AG10803 (cell line): ENCODE measurements at regions not wholly inside any gene's neighbourhood (a gene's known extent, or its start where the extent isn't known, plus 50 kb on each side); places are given as distances from the start of the nearest gene placed in this dataset.
"Not testable (repeated sequence)": the region's sequence is repeated elsewhere in the genome, so short reads cannot be mapped to it uniquely, and the experiment has no call there.

Experiments
- DNase-seq: peaks from one replicate; pipeline ENCODE4 v3.0.0; 2010; ENCODE audit warnings: low read depth
- H3K4me3 ChIP-seq: 2 replicates; pipeline ENCODE4 v1.5.1; 2011; ENCODE audit warnings: mild to moderate bottlenecking, low read length, control low read depth
- CTCF ChIP-seq: conservative IDR thresholded peaks from 2 replicates; pipeline ENCODE4 v1.5.1; 2011; ENCODE audit warnings: mild to moderate bottlenecking, low read length, control low read depth, inconsistent platforms

DNA sequence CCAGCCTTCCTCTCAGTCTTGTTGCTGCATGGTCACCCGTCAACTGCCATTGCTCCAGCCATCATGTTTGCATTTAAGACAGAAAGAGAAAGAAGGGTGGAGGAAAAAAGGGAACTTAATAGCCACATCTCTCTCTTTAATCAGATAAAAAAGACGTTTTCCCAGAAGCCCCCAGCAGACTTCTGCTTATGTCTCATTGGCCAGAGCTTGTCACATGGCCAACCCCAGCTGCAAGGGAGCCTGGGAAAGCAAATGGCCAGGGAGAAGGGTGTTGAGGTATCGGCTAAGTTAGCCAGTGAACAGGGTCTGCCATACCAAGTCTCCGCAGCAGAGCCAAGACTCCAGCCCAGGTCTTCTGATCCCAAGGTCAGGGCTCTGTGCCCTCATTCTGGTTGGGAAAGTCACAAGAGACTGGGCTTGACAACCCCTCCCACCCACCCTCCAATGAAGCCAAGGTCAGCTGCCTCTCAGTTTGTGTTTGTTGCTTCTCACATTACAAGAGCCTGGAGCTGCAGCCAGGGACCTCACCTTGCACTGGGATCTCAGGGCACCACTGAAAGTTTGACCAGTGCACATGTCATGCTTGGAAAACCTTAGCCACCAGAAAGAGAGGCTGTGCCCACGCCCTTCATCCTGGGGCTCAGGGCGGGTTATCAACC, 80.3 kb upstream of the LYZL2 start:
- no peak overlapping the region for H3K4me3 ChIP-seq
- no peak for TF ChIP-seq CTCF
- DNase-seq = no peak

- TF ChIP-seq CTCF = no peak
- H3K4me3 ChIP-seq = no peak overlapping the region
- no peak for DNase-seq
Observed at GRCh38 chr10:30709229-30709628, 79.7 kb upstream of the LYZL2 start.

GRCh38 chr10:30708234-30708633, 78.7 kb upstream of the LYZL2 start:
- no peak overlapping the region for H3K4me3 ChIP-seq
- no peak for DNase-seq
- TF ChIP-seq CTCF = no peak

DNA sequence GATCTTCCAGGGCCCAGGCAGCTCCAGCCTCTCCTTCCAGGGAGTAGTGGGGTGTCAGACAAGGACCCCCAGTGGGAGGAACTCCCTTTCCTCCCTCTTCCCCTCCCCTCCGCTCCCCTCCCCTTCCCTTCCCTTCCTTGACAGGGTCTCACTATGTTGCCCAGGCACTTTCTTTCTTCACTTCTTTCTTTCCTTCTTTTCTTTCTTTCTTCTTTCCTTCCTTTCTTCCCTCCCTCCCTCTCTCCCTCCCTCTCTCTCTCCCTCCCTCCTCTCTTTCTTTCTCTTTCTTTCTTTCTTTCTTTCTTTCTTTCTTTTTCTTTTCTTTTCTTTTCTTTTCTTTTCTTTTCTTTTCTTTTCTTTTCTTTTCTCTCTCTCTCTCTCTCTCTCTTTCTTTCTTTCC, 76.6 kb upstream of the LYZL2 start:
- not testable (repeated sequence) for H3K4me3 ChIP-seq

GRCh38 chr10:30705625-30706149, 76.1 kb upstream of the LYZL2 start:
- no peak for DNase-seq
- no peak overlapping the region for H3K4me3 ChIP-seq
- no peak for TF ChIP-seq CTCF

More for the DNA sequence above, 76.6 kb upstream of the LYZL2 start:
- DNase-seq = not testable (repeated sequence)

GRCh38 chr10:30705101-30705624, 75.6 kb upstream of the LYZL2 start:
- no peak for TF ChIP-seq CTCF
- no peak overlapping the region for H3K4me3 ChIP-seq
- no peak for DNase-seq

DNA sequence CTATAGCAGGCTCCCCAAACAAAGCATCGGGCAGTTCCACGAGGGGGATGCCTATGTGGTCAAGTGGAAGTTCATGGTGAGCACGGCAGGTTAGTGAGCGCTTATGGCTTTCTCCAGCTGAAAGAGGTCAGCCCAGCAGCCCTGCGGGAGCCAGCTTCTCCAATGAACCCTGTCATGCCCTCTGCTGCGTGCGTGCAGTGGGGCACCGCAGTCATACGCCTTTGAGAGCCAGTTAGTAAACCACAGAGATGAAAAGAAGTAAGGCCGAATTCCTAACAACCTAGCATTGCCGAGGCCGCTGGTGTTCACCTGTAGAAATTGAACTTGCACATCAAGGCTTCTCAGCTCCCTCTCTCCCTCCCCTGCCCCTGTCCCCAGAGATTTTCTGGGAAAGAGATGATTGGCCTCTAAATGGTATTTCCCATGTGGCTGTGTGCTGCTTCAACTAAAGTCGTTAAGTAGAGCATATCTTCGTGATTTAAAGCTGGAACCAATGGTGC, 75.1 kb upstream of the LYZL2 start:
- not testable (repeated sequence) for DNase-seq

DNA sequence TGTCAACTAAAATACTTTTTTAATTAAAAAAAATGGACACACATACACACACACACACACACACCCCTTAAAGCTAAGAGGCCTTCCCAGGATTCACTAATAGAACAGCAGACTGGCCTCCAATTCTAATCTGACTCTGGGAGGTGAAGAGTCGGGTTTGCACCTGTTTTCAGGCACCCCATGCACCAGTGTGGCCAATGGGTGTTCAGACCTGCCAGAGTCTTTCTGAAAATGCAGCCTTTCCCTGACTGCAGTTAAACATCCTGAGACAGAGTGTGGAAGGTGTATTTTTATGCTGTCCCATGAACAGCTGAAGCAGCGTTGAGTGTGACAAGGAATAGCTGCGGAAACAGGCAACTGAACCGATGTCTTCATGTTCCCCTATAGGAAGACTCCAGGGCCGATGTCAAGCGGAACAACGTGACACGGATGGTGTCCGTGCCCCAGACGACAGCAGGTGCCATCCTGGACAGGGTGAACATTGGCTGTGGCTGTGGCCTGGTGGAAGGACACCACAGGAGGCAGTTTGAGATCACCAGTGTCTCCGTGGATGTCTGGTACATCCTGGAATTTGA, 74.6 kb upstream of the LYZL2 start:
- no peak for DNase-seq
- no peak overlapping the region for H3K4me3 ChIP-seq
- TF ChIP-seq CTCF = no peak

More for the DNA sequence above, 75.1 kb upstream of the LYZL2 start:
- not testable (repeated sequence) for H3K4me3 ChIP-seq

- not testable (repeated sequence) for H3K4me3 ChIP-seq, DNase-seq
Observed at GRCh38 chr10:30703446-30703845, 73.9 kb upstream of the LYZL2 start.
